Suppressor macrophage (primary cell): ENCODE measurements at regions not wholly inside any gene's neighbourhood (a gene's known extent, or its start where the extent isn't known, plus 50 kb on each side); places are given as distances from the start of the nearest gene placed in this dataset.
A peak's percentile ranks its signal among the peaks of the same experiment; 100 is the strongest.

Experiments used
- DNase-seq, 4 experiments: peaks; one replicate each; pipeline ENCODE4 v3.0.0-alpha.2; 2020 to 2022

DNA sequence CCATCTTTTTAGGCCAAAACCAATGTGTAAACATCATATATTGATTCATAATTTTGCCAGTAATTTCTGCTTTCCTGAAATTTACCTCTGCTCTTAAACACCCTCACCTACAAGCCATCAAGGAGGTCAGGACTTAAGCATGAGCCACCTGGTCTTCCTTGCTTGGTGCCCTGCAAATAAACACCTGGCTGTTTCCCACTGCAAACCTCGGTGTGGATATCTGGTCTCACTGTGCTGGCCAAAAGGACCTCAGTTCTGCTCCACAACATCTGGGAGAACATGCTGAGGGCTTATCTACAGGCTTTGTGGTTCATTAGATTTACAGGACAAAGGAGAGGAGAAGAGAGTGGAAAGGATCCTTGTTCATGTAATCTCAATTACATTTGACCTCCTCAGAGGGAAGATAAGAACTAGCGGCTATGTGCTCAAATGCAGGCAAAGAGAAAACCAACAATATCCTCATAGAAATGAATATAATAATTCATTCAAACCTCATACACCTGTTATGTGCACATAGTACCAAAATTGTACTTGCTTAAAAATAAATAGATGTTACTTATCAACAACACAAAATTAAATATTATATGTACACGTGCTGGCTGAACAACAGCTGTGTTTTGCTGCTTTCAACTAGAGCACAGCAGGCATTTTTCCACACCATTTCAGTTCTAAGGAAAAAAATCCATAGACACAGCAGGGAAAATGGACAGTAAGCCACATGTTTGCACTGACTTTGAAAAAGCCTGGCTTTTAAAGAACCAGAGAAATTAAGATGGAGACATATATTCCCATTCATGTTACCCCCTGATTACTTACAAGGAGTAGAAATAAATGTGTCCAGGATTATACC is 465.1 kb downstream of the LPIN1 start:
- no peak for DNase-seq

DNA sequence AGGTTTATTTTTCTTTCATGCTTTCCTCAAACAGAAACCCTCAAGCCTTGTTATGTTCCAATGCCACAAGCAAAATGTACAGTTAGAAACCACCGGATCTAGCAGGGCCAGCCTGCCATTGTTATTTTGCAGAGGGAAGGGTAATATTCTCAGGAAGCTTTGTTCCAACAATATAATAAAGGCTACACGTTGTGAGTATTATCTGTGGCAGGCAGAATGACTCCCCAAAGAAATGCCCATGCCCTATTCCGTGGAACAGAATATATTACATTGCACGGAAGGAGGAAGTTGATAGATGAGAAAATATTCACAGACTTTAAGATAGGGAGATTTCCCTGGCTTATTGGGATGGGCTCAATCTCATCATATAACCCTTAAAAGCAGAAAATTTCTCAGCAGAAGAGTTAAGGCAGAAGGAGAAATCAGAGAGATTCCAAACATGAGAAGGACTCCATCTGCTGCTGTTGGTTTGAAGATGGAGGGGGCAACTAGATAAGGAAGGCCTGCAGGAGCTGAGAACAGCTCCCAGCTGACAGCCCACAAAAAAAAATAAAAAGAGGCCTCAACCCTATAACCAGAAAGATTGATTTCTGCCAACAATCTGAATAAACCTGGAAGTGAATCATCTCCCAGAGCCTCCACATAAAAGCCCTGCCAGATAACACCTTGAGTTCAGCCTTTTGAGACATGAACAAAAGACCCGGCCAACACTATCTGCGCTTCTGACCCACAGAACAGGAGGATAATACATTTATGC is 466.6 kb downstream of the LPIN1 start:
- DNase-seq, result no peak

DNA sequence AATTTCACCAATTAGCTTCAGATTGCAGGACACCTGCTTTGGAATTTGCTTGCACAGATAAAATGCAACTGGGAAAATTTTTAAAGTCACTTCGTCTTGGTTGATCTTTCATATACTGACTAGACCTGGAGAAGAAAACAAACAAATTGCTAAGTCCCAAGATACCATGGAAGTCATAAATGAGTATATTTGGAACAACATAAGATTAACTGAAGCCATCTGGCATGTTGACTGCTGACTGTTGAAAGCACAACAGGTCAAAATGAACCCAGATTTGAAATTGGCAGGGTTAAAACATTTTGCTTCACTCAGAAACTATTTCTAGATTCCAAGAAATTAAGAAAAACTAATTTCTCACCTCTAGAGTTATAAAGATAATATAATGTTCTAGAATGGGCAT is 470.7 kb downstream of the LPIN1 start:
- DNase-seq, result no peak

DNA sequence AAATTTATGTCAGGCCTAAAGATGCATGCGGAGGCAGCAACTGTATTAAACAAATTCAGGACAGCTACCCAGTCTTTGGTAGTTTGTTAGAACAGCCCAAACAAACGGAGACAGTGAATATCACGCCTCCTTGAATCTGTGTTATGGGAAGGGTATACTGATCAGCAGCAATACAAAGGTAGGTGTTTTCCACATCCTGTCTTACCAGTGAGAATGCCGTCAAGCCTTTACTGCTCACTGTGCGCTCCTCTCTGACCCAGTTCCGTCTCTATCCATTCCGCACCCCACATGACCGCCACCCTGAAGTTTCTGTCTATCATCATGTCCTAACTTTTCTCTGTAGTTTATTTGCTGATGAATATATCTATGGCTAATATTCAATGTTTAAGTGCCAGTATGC is 473.3 kb downstream of the LPIN1 start:
- DNase-seq, result no peak

DNA sequence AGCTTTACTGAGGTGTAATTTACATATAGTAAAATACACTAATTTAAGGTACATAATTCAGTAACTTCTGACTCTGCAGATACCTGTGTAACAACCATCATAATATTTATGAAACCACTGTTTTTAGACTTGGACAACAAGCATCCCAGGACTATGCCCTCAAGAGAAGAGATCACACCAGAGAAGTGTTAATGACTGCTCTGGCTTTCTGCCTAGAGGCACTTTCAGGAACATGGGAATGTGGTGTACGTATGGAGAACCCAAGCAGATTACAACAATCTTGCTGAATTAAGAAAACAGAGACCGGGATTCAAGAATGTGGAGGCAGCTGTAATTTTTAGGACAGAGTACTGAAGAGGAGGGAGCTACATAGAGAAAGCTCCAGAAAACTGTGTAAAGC is 475.2 kb downstream of the LPIN1 start:
- DNase-seq, result no peak

DNA sequence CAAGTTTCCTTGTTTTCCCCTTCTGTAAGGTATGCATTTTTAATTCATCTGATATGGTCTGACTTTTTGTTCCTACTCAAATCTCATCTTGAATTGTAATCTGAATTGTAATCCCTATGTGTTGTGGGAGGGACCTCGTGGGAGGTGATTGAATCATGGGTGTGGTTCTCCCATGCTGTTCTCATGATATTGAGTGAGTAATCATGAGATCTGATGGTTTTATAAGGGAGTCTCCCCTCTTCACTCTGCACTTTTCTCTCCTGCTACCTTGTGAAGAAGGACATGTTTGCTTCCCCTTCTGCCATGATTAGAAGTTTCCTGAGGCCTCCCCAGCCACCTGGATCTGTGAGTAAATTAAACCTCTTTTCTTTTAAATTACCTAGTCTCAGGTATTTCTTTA is 476.1 kb downstream of the LPIN1 start:
- DNase-seq, result no peak

DNA sequence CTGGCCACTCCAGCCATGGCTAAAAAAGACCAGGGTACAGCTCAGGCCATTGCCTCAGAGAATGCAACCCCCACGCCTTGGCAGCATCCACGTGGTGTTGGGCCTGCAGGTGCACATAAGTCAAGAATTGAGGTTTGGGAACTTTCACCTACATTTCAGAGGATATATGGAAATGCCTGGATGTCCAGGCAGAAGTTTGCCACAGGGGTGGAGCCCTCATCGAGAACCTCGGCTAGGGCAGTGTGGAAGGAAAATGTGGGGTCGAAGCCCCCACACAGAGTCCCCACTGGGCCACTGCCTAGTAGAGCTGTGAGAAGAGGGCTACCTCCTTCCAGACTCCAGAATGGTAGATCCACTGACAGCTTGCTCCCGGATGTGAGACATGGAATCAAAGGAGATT is 477.3 kb downstream of the LPIN1 start:
- no peak for DNase-seq

DNA sequence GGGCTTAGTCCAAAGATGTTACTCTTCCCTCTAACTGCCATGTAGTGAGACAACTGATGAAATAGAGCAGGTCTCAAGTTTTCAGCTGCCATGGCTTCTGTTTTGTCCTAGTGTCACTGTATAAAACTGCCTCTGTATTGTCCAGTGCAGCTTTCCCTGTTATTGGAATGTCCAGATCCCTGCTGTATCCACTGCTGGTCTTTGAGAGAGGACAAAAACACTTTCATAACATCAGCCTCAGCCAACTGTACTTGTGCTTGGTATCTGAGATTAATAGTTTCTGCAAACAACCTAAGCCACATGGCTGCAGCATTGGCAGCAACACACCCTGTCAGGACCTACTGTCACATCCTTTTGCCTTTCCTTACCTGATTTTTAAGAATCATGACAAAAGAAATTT is 480.2 kb downstream of the LPIN1 start:
- no peak for DNase-seq

DNA sequence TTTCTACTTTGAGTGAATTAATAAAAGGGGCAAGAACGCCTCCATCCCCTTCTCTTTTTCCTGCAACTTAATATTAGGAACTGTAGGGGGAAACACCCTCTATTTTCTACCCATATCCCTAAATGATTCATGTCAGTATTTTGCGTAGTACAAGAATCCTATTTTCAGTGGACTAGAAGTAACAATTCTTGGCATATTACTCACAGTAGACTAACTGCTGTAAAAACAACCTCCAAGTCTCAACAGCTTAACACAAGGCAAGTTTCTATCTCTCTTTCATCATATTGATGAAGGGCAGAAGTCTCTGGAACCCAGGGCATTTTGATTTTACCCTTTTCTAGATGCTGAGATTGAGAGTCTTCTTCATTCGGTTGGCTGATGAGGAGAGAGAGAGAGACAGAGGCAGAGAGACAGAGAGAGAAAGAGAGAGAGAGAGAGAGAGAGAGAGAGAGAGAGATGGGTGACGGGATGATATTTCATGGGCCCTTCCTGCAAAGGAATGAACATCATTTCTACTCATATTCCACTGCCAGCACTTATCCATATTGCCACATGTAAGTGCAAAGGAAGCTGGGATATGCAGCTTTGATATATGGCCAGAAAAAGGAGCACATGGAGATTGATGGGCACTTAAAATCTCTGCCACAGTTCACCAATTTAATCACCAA is 481.6 kb downstream of the LPIN1 start:
- no peak for DNase-seq

DNA sequence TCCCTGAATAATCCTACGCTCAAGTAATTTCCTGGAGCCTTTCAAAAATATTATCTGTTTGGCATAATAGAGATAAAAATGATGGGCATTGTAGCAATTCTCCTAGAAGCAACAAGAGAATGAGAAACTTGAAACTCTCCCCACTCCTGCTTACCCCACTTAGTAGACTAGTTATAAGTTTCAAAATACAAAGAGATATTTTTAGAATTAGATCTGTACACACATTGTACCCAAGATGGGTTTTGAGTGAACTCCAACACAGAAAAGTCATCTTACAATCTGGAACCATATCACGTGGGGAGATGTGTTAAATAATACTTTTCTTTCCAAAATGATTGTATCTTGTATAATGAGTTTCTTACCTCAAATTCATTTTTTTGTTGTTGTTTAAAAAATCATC is 484.9 kb downstream of the LPIN1 start:
- DNase-seq, result no peak

DNA sequence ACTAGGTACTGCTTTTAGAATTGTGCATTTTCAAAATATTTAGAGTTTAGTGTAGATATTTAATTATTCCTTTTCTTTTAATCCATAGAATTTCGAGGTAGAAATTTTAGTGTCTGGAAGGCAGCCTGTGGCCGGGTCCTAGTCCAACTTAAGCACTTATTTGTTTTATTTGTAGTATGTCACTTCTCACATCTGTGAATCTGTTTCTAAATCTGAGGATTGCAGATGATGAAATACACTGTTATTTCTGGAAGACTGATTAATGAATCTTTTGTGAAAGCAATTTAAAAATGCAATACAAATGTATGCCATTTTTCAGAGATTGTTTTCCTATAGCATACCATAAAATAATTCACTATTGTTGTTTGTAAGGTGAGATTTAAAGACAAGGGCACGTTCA is 483.9 kb upstream of the TRIB2 start:
- no peak for DNase-seq

DNA sequence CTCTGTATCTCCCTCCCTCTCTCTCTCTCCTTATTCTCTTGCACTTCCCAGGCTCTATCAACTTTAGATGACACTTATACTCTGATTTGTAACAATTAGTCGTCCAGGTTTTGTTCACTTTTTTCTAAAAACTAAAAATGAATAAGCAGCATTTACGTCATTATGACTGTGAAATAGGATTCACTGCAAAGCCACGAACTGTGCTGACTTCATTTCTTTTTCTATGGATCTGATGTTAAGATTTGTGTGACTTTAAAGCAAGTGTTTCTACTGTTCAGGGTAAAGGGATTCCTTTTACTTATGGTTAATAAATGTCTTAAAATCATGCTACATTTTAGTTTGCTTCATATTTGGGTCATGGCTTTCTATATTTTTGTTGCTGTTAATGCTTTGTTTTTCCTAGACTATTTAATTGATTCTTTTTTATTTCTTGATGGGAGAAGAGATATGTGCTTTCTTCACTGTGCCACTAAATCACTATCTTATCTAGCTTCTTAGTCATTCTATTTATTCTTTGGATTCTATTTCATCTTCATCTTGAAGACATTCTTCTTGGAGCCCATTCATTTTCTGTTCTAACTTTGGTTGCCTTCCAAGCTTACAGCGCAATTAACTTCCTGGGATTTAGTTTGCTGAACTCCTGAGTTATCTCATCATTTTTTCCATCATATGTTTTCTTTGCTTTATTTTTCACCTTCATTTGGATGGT is 480.4 kb upstream of the TRIB2 start:
- no peak for DNase-seq

DNA sequence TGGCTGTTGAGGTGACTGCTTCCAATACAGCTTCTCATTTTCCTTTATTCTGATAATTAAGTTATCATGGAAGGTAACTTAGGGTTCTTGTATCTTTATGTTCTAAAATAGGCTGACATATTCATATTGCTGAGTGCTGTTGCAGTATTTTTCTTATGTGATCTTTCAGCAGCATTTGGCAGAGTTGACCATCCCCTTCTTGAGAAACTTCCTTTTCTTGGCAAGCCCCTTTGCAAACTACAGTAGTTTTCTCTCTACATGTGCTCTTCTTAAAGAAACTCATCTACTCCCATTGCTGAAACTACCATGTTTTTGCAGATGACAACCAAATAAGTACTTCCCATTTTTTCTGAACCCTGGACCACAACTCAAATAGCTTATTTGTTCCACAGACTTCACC is 476.5 kb upstream of the TRIB2 start:
- peak in 3 of 4 experiments; percentile 1 to 17 (median 10) for DNase-seq

DNA sequence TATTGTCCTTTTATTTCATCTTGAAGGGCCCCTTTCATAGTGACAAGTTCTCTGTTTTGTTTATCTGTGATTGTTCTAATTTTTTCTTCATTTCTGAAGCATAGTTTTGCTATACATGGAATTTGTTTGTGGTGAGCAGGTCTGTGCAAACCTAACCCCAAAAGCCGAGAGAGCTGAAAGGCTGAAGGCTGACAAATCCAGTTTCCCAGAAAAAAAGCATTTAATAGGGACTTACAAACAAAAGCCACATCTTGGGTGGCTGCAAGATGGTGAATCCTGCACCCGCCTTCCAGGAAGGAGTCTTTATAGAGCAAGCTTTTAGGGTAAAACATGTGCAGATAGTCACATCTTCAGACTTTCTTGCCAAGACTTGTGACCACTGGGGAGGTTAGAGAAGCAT is 473.4 kb upstream of the TRIB2 start:
- DNase-seq, result no peak

DNA sequence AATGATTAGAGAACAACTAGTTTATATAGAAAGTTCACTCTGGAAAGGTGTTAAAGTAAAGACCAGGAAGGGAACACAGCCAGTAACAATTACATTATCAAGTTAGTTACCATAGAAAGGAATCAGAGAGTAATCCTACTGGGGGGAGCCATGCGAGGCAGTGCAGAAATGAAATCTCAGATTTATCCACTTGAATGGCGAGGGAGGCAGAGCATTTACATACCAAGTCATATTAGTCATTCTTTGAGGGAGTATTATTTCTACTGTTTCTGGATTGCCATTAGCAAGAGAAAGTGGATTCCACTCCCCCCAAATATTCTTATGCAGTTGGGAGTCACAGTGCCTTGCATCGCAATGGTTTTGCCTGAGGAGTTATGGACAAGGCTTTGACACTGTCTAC is 472.7 kb upstream of the TRIB2 start:
- no peak for DNase-seq

DNA sequence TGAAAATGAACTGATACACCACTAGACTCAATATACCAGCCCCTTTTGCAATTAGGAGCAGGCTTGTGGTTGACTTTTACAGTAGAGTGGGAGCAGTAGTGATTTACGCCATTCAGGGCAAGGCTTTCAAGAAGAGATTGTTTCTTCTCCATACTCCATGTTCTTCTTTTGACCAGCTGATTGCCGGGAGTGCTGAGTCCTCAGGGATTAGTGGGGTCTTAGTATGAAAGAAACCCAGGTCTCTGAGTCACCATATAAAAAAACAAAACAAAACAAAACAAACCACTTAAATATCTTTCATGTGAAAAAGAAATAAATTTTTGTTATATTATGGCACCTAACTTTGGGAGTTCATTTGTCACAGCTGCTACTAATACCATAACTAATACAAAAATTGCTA is 465.6 kb upstream of the TRIB2 start:
- no peak for DNase-seq

DNA sequence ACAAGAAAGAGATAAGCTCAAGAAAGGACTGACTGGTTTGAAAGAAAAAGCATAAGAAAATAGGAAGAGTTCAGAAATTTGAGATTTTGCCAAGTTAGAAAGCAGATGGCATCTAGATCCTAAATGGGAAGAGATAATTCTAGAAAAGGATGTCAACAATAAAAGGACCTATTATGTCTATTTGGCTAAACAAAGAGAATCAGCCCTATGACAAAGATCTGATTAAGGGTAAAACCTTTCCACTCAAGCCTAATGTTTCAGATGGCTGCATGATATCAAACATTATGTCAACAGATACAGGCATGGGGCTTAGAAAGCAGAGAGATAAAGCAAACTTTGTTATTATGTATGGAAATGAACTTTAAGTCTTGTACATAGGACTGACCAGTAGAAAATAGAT is 465.0 kb upstream of the TRIB2 start:
- no peak for DNase-seq

DNA sequence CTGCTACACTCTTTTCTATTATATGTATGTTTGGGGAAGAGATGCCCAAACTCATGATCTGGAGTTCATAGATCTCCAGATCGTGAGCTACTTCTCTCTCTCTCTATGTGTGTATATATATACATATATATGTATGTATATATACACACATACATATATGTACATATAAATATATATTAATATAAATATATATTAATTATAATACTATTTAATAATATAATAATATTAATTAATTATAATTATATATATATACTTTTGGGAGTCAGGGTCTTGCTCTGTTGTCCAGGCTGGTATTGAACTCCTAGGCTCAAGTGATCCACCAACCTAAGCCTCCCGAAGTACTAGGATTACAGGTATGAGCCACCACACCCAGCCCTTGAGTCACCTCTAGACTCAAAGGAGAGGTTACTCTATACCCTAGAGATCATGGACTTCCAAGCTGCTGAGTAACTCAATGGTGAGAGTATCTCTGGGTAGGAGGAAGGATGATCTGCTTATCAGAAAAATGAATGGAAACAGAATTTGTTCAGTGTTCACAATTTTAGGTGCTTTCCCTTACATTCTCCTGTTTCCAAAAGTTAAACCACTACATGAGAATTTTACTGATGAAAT is 463.5 kb upstream of the TRIB2 start:
- no peak for DNase-seq

DNA sequence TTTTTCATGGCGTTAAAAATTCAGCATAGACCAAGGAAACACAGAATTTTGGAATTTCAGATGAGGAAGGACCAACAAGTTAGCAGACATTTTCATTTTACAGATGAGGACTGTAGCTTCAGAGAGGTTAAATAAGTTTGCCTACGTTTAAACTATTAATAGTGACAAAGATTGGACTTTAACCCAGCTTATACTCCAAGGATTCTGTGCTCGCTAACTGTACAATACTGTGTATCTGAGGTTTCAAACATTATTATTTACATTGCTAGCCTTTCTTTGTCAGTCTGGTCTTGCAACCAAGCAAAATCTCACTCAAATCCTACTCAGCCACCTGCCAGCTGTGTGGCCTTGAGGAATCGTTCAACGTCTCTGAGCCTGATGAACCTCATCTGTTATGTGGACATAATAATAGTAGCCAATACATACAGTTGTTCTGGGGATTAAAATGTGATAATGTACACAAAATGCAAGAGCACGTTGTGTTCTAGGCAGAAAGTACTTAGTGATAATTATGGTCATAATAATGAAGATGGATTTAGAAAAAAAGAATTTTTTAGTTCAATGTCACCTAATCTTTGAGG is 462.4 kb upstream of the TRIB2 start:
- DNase-seq, result no peak

DNA sequence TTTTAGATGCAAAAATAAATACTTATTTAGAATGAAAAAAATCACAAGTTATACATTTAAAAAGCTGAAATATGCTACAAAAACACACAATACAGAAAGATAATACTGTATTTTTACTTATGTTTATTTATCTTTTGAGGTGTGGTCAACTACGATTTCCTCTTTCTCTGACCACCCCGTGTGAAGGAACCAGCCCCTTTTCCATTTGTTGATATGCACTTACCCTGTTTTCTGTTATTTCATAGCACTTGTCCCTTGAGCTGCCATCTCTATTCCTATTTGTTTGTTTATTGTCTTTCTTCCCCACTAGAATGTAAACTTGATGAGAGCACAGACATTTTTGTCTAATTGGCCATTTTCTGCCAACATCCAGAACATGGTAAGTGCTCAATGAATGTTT is 460.5 kb upstream of the TRIB2 start:
- DNase-seq, result no peak

DNA sequence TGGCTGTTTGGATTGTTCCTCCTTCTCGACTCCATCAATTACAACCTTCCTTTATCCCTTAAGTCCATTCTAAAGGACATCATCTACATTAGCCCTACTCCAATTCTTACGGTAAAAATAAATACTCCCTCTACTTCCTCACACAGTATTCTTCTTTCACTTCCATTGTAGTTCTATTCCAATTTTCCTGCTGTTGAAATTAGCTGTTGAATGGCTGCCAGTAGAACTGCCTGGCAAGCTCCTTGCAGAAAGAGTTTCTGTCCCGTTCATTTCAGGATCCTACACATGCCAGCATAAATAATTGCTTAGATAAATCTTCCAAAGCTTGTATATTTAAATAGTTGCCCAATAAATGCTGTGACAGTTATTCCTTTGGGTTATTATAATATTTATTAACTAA is 459.3 kb upstream of the TRIB2 start:
- no peak for DNase-seq

DNA sequence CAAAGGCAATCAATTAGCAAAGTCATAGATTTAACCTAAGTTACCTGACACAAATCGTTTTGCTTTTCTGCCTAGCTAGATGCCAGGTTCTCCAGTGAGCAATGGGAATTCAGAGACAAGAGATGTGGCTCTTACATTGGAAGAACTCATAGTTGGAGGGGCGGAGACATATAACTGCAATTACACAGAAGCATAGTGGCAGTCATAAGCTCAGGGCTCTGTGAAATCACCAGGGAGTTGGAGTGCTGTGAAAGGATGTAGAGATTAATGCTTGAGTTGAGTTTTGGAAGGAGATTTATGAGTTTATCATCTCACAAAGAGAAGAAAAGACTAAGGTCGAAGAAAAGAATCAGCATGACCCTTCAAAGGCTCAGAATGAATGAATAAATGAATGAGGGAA is 457.2 kb upstream of the TRIB2 start:
- no peak for DNase-seq
